ENCODE measurements at regions not wholly inside any gene's neighbourhood (a gene's known extent, or its start where the extent isn't known, plus 50 kb on each side); places are given as distances from the start of the nearest gene placed in this dataset.

- H2BK20ac ChIP-seq (ENCODE audit: low read depth, low read length) = no peak overlapping the region
- no TSS peak for BruUV-seq (replicated peaks)
- H2BK120ac ChIP-seq (ENCODE audit: low read depth, low read length) = no peak overlapping the region
- dilution Hi-C loops (cut with HindIII; ENCODE audit: low sequenced_read_pairs, unreplicated experiment) = no loop called here
- H3K9me3 ChIP-seq (ENCODE audit: control insufficient read depth, insufficient read depth, low read length) = peaks cover 8% of the 10 kb centered on the region
- H3K56ac ChIP-seq (ENCODE audit: extremely low read depth, insufficient read depth, low read length) = no peak overlapping the region
- H3K9ac ChIP-seq (ENCODE audit: low read depth, low read length) = no peak overlapping the region
- H4K20me1 ChIP-seq (ENCODE audit: insufficient read depth, low read length) = no peaks in the 10 kb centered on the region
- 58% methylated on average over 2 of the region's 4 CpGs; no CpG with 5 or more reads in 1 of the 2 experiments for WGBS, 2 experiments (ENCODE audit: extremely low coverage in 2 of 2, insufficient read length in 1 of 2)
- no peak overlapping the region for H3K27ac ChIP-seq (ENCODE audit: insufficient read depth, low read length)
- no peak overlapping the region for H2AK5ac ChIP-seq (ENCODE audit: low read depth, low read length)
- no peak overlapping the region for H3K4me2 ChIP-seq (ENCODE audit: low read depth, low read length)
- H2BK15ac ChIP-seq (ENCODE audit: low read depth, low read length) = no peak overlapping the region
- H3K9me1 ChIP-seq (ENCODE audit: insufficient read depth, low read length) = no peaks in the 10 kb centered on the region
- in situ Hi-C loops (cut with MboI; ENCODE audit: low sequenced_read_pairs) = no loop called here
- no peak for TF ChIP-seq NFE2L2 (IDR thresholded peaks at IDR 0.05; ENCODE audit: low read depth, low read length)
- no peak for TF ChIP-seq POLR2A (IDR thresholded peaks at IDR 0.05; ENCODE audit: low read depth, low read length)
- TF ChIP-seq SMC3 (IDR thresholded peaks at IDR 0.05; ENCODE audit: low read depth, low read length) = no peak
- TF ChIP-seq MAZ (IDR thresholded peaks at IDR 0.05; ENCODE audit: borderline replicate concordance, low read depth, low read length) = no peak
- no peak overlapping the region for H4K91ac ChIP-seq (ENCODE audit: insufficient read depth, low read depth, low read length)
- no peak overlapping the region for H3K14ac ChIP-seq (replicated peaks; ENCODE audit: low read depth, low read length)
- H2BK5ac ChIP-seq (ENCODE audit: low read depth, low read length, poor library complexity, severe bottlenecking) = no peak overlapping the region
- ChIA-PET CTCF (no interaction called here), POLR2A (ENCODE audit: unreplicated experiment) (no interaction called here)
- no peak overlapping the region for H3K18ac ChIP-seq (ENCODE audit: low read depth, low read length)
- H2AFZ ChIP-seq (replicated peaks; ENCODE audit: low read length, poor library complexity) = no peak overlapping the region
- no peak overlapping the region for H4K8ac ChIP-seq (ENCODE audit: low read depth in 2 of 2, low read length in 2 of 2)
- no peaks in the 10 kb centered on the region for H3K36me3 ChIP-seq (ENCODE audit: control insufficient read depth, insufficient read depth, low read length)
- H3K4me3 ChIP-seq (ENCODE audit: insufficient read depth, low read depth, low read length) = no peak overlapping the region
- H3K27me3 ChIP-seq (ENCODE audit: control insufficient read depth, insufficient read depth, low read length) = no peaks in the 10 kb centered on the region
- no peak overlapping the region for H3K23ac ChIP-seq (ENCODE audit: low read depth, low read length)
- no peak overlapping the region for H2AK9ac ChIP-seq (replicated peaks; ENCODE audit: low read depth, low read length, poor library complexity)
- no peak overlapping the region for H4K5ac ChIP-seq (ENCODE audit: low read depth, low read length)
- intact Hi-C loops (cut with micrococcal nuclease) = no loop called here
- no peaks in the 10 kb centered on the region for H3K4me1 ChIP-seq (ENCODE audit: control insufficient read depth, insufficient read depth, low read length)
- no peak overlapping the region for H3K4ac ChIP-seq (ENCODE audit: low read depth, low read length)
- H3K79me1 ChIP-seq (ENCODE audit: low read depth in 1 of 2, low read length in 2 of 2) = no peaks in the 10 kb centered on the region
- DNase-seq (no peak), ATAC-seq (ENCODE audit: low read depth) (no peak)
These were observed 219.7 kb upstream of the SGO1 start for GRCh38 chr3:20405744-20406143.
